SU-DHL-6 (cell line): ENCODE measurements at regions not wholly inside any gene's neighbourhood (a gene's known extent, or its start where the extent isn't known, plus 50 kb on each side); places are given as distances from the start of the nearest gene placed in this dataset.

Experiments used
- CTCF ChIP-seq: fragments of 200-600 bp; sonication (generic); IDR thresholded peaks from one replicate; pipeline ENCODE4 v1.5.1; 2017; ENCODE audit warnings: antibody characterized with exemption, mild to moderate bottlenecking, low read length, moderate library complexity; ENCODE audit not compliant: insufficient read depth, poor library complexity, severe bottlenecking
- EZH2phosphoT487 ChIP-seq: fragments of 200-600 bp; sonication (generic), shearing (Covaris generic); conservative IDR thresholded peaks from 2 replicates; pipeline ENCODE4 v1.6.1; 2018; ENCODE audit warnings: mild to moderate bottlenecking, antibody characterized with exemption, low read length, moderate library complexity, mixed read lengths

GRCh38 chr6:3939368-3939958, 90.3 kb downstream of the FAM50B start:
- TF ChIP-seq CTCF (no peak), EZH2phosphoT487 (no peak)
